SU-DHL-6 (cell line): ENCODE measurements at regions not wholly inside any gene's neighbourhood (a gene's known extent, or its start where the extent isn't known, plus 50 kb on each side); places are given as distances from the start of the nearest gene placed in this dataset.

ENCODE experiments used
- CTCF ChIP-seq: fragments of 200-600 bp; sonication (generic); IDR thresholded peaks from one replicate; pipeline ENCODE4 v1.5.1; 2017; ENCODE audit warnings: antibody characterized with exemption, mild to moderate bottlenecking, low read length, moderate library complexity; ENCODE audit not compliant: insufficient read depth, poor library complexity, severe bottlenecking
- EZH2phosphoT487 ChIP-seq: fragments of 200-600 bp; sonication (generic), shearing (Covaris generic); conservative IDR thresholded peaks from 2 replicates; pipeline ENCODE4 v1.6.1; 2018; ENCODE audit warnings: mild to moderate bottlenecking, antibody characterized with exemption, low read length, moderate library complexity, mixed read lengths

- no peak for TF ChIP-seq CTCF
- no peak for TF ChIP-seq EZH2phosphoT487
Observed at GRCh38 chr21:35770101-35770945, 290.0 kb downstream of the SETD4 start.
